Umbilical cord (tissue), 1 donor: ENCODE measurements at regions not wholly inside any gene's neighbourhood (a gene's known extent, or its start where the extent isn't known, plus 50 kb on each side); places are given as distances from the start of the nearest gene placed in this dataset.

Experiments
- DNase-seq: peaks from one replicate; pipeline ENCODE4 v3.0.0-alpha.2; 2015; ENCODE audit warnings: low spot score

- DNase-seq: no peak
Observed at GRCh38 chr12:22740656-22741355, 115.8 kb downstream of the ETNK1 start.

GRCh38 chr12:22743700-22744099 lies 118.7 kb downstream of the ETNK1 start:
- no peak for DNase-seq

- no peak for DNase-seq
Observed at GRCh38 chr12:22744197-22744596, 119.2 kb downstream of the ETNK1 start.

GRCh38 chr12:22746720-22747119 lies 121.7 kb downstream of the ETNK1 start:
- DNase-seq: no peak

GRCh38 chr12:22755629-22756028 lies 130.7 kb downstream of the ETNK1 start:
- no peak for DNase-seq

GRCh38 chr12:22759769-22760674 lies 135.1 kb downstream of the ETNK1 start:
- DNase-seq: no peak

GRCh38 chr12:22765421-22766130 lies 140.6 kb downstream of the ETNK1 start:
- peak; percentile 5 for DNase-seq

GRCh38 chr12:22766911-22767420 lies 142.0 kb downstream of the ETNK1 start:
- no peak for DNase-seq

- no peak for DNase-seq
Observed at GRCh38 chr12:22781339-22781738, 156.4 kb downstream of the ETNK1 start.

- peak; percentile 89 for DNase-seq
Observed at GRCh38 chr12:22787557-22787956, 162.6 kb downstream of the ETNK1 start.

- no peak for DNase-seq
Observed at GRCh38 chr12:22788913-22789312, 163.9 kb downstream of the ETNK1 start.

GRCh38 chr12:22792138-22792537 lies 167.2 kb downstream of the ETNK1 start:
- no peak for DNase-seq

- DNase-seq: no peak
Observed at GRCh38 chr12:22794017-22794416, 169.0 kb downstream of the ETNK1 start.

- peak; percentile 67 for DNase-seq
Observed at GRCh38 chr12:22796941-22797630, 172.1 kb downstream of the ETNK1 start.

- DNase-seq: peak; percentile 90
Observed at GRCh38 chr12:22797701-22798100, 172.7 kb downstream of the ETNK1 start.

- peak; percentile 70 for DNase-seq
Observed at GRCh38 chr12:22798116-22798515, 173.1 kb downstream of the ETNK1 start.

- DNase-seq: no peak
Observed at GRCh38 chr12:22799503-22799902, 174.5 kb downstream of the ETNK1 start.

GRCh38 chr12:22800332-22800731 lies 175.4 kb downstream of the ETNK1 start:
- DNase-seq: peak; percentile 4

- DNase-seq: no peak
Observed at GRCh38 chr12:22802883-22803630, 178.1 kb downstream of the ETNK1 start.

- no peak for DNase-seq
Observed at GRCh38 chr12:22803725-22804124, 178.8 kb downstream of the ETNK1 start.

- DNase-seq: no peak
Observed at GRCh38 chr12:22808860-22809259, 183.9 kb downstream of the ETNK1 start.
